Fibroblast of skin of right quadriceps (primary cell): ENCODE measurements at regions not wholly inside any gene's neighbourhood (a gene's known extent, or its start where the extent isn't known, plus 50 kb on each side); places are given as distances from the start of the nearest gene placed in this dataset.
"Not testable (repeated sequence)": the region's sequence is repeated elsewhere in the genome, so short reads cannot be mapped to it uniquely, and the experiment has no call there.

Experiments
- DNase-seq: peaks from one replicate; pipeline ENCODE4 v3.0.0-alpha.2; 2013

- no peak for DNase-seq
Observed at GRCh38 chr6:170146640-170147039, 144.2 kb downstream of the DLL1 start.

- DNase-seq, result not testable (repeated sequence)
Observed at GRCh38 chr6:170146131-170146530, 144.7 kb downstream of the DLL1 start.

GRCh38 chr6:170145716-170146115 lies 145.2 kb downstream of the DLL1 start:
- DNase-seq, result not testable (repeated sequence)

- DNase-seq, result no peak
Observed at GRCh38 chr6:170145272-170145592, 145.6 kb downstream of the DLL1 start.

- no peak for DNase-seq
Observed at GRCh38 chr6:170144571-170145271, 146.2 kb downstream of the DLL1 start.

- DNase-seq, result no peak
Observed at GRCh38 chr6:170143401-170144150, 147.3 kb downstream of the DLL1 start.

GRCh38 chr6:170142559-170142958 lies 148.3 kb downstream of the DLL1 start:
- DNase-seq, result no peak

GRCh38 chr6:170141061-170141460 lies 149.8 kb downstream of the DLL1 start:
- not testable (repeated sequence) for DNase-seq

GRCh38 chr6:170140129-170140528 lies 150.7 kb downstream of the DLL1 start:
- no peak for DNase-seq

GRCh38 chr6:170139531-170139930 lies 151.3 kb downstream of the DLL1 start:
- DNase-seq, result no peak

- DNase-seq, result not testable (repeated sequence)
Observed at GRCh38 chr6:170139046-170139445, 151.8 kb downstream of the DLL1 start.

- DNase-seq, result no peak
Observed at GRCh38 chr6:170137911-170138910, 152.7 kb downstream of the DLL1 start.

GRCh38 chr6:170137176-170137891 lies 153.5 kb downstream of the DLL1 start:
- DNase-seq, result no peak

- DNase-seq, result no peak
Observed at GRCh38 chr6:170136541-170137175, 154.2 kb downstream of the DLL1 start.

GRCh38 chr6:170135821-170136471 lies 154.9 kb downstream of the DLL1 start:
- no peak for DNase-seq

- no peak for DNase-seq
Observed at GRCh38 chr6:170135461-170135820, 155.4 kb downstream of the DLL1 start.

- no peak for DNase-seq
Observed at GRCh38 chr6:170134471-170135440, 156.1 kb downstream of the DLL1 start.

GRCh38 chr6:170134031-170134470 lies 156.8 kb downstream of the DLL1 start:
- DNase-seq, result no peak

GRCh38 chr6:170132561-170132991 lies 158.3 kb downstream of the DLL1 start:
- DNase-seq, result no peak

- no peak for DNase-seq
Observed at GRCh38 chr6:170132011-170132521, 158.8 kb downstream of the DLL1 start.
